PC-3 (cell line): ENCODE measurements at regions not wholly inside any gene's neighbourhood (a gene's known extent, or its start where the extent isn't known, plus 50 kb on each side); places are given as distances from the start of the nearest gene placed in this dataset.
A peak's percentile ranks its signal among the peaks of the same experiment; 100 is the strongest.
"Not testable (repeated sequence)": the region's sequence is repeated elsewhere in the genome, so short reads cannot be mapped to it uniquely, and the experiment has no call there.

Experiments
- ATAC-seq: fragments of 200-7000 bp; cut with Tn5 transposase; 2 replicates; pipeline ENCODE4 v1.9.1; 2020; ENCODE audit warnings: mild to moderate bottlenecking, moderate library complexity
- BruUV-seq: library from RNA; stranded (reverse); fragments of 400-500 nt; replicated peaks from 2 replicates; lab custom pipeline; 2021; lab: Mats Ljungman, UMichigan
- CTCF ChIA-PET: fragments of 300-600 bp; sonication (Branson Sonifier 250); formaldehyde crosslinking; loops from one replicate; lab custom pipeline; 2022; ENCODE audit warnings: antibody characterized with exemption; lab: Charles Lee
- POLR2A ChIA-PET: fragments of 300-600 bp; sonication (Branson Sonifier 250); formaldehyde crosslinking; loops from one replicate; lab custom pipeline; 2022; ENCODE audit warnings: antibody characterized with exemption; ENCODE audit not compliant: unreplicated experiment; lab: Charles Lee
- DNase-seq: peaks from one replicate; pipeline ENCODE4 v3.0.0-alpha.2; 2015
- H2AFZ ChIP-seq: fragments of 300-600 bp; sonication (generic); 2 replicates; pipeline ENCODE4 v1.6.0; 2016; ENCODE audit warnings: antibody characterized with exemption, low read length
- H3F3A ChIP-seq: fragments of 300-600 bp; sonication (generic); one replicate; pipeline ENCODE4 v1.6.0; 2017; ENCODE audit warnings: antibody characterized with exemption, low read length, control low read depth, mild to moderate bottlenecking; ENCODE audit not compliant: unreplicated experiment
- H3K27ac ChIP-seq: fragments of 300-600 bp; sonication (generic); 2 replicates; pipeline ENCODE4 v1.5.1; 2016; ENCODE audit warnings: mild to moderate bottlenecking, low read length
- H3K27me3 ChIP-seq: fragments of 300-600 bp; sonication (generic); 2 replicates; pipeline ENCODE4 v1.6.1; 2016; ENCODE audit warnings: low read length, mixed read lengths
- H3K36me3 ChIP-seq: fragments of 300-600 bp; sonication (generic); 2 replicates; pipeline ENCODE4 v1.6.1; 2016; ENCODE audit warnings: low read depth, mixed run types, low read length, mixed read lengths
- H3K4me1 ChIP-seq: fragments of 300-600 bp; sonication (generic); 2 replicates; pipeline ENCODE4 v1.5.1; 2016; ENCODE audit warnings: low read length; ENCODE audit not compliant: insufficient read depth
- H3K4me2 ChIP-seq: fragments of 300-600 bp; sonication (generic); 2 replicates; pipeline ENCODE4 v1.6.0; 2016; ENCODE audit warnings: low read length
- H3K4me3 ChIP-seq: fragments of 300-600 bp; sonication (generic); 2 replicates; pipeline ENCODE4 v1.5.1; 2016; ENCODE audit warnings: mild to moderate bottlenecking, low read length, mixed read lengths
- H3K79me2 ChIP-seq: fragments of 300-600 bp; sonication (generic); 2 replicates; pipeline ENCODE4 v1.6.1; 2017; ENCODE audit warnings: low read length, mixed read lengths
- H3K9ac ChIP-seq: fragments of 300-600 bp; sonication (generic); 2 replicates; pipeline ENCODE4 v1.6.0; 2016; ENCODE audit warnings: mild to moderate bottlenecking, low read length
- H3K9me2 ChIP-seq: fragments of 300-600 bp; sonication (generic); replicated peaks from 2 replicates; pipeline ENCODE4 v1.6.1; 2016; ENCODE audit warnings: mixed run types, low read length, mixed read lengths
- H3K9me3 ChIP-seq: fragments of 300-600 bp; sonication (generic); 2 replicates; pipeline ENCODE4 v1.6.1; 2016; ENCODE audit warnings: low read length, mixed read lengths
- H4K20me1 ChIP-seq: fragments of 300-600 bp; sonication (generic); 2 replicates; pipeline ENCODE4 v1.6.1; 2016; ENCODE audit warnings: low read length, mixed read lengths
- EZH2 ChIP-seq: fragments of 300-600 bp; sonication (generic); IDR thresholded peaks from one replicate; pipeline ENCODE4 v1.6.1; 2017; ENCODE audit warnings: antibody characterized with exemption, mild to moderate bottlenecking, low read length; ENCODE audit not compliant: unreplicated experiment
- EZH2phosphoT487 ChIP-seq: fragments of 300-600 bp; sonication (generic); IDR thresholded peaks from 2 replicates; pipeline ENCODE4 v1.6.1; 2018; ENCODE audit warnings: mild to moderate bottlenecking, antibody characterized with exemption, low read length, borderline replicate concordance
- intact Hi-C: fragments of 100-400 bp; cut with micrococcal nuclease; formaldehyde crosslinking; loops from 2 replicates; pipeline ENCODE4 v1.9.0; 2023
- TF ChIP-seq, protein P1 (sequence below): fragments of 300-600 bp; sonication (generic); conservative IDR thresholded peaks from 2 replicates; pipeline ENCODE4 v1.5.1; 2017; ENCODE audit warnings: antibody characterized with exemption, low read depth, mild to moderate bottlenecking, low read length

DNA sequence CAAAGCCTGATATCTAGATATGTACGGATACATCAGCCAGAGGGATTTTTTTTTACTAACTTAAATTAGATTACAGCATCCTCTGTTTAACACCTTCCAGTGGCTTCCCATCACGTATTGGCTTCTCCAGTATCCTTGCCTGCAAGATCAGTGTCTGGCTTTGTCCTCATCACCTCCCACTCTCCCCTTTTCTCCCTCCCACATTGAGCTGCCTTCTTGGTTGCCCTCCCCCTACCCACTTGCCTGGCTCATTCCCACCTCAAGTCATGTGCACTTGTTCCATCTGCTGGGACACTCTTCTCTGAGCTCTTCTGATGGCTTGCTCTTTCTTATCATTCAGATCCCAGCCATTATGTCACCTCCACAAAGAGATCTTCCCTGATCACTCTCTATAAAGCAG lies 75.9 kb upstream of the NALF2 start:
- no peaks in the 10 kb centered on the region for H3K9me3 ChIP-seq
- no peaks in the 10 kb centered on the region for H3K79me2 ChIP-seq
- no peak overlapping the region for H3K27ac ChIP-seq
- peaks cover 24% of the 10 kb centered on the region for H3K27me3 ChIP-seq
- intact Hi-C loops: loop anchor here (10.0 kb wide), 1 partner anchor 667 kb away; no protein-coding TSS in a partner anchor
- H3K4me1 ChIP-seq: no peaks in the 10 kb centered on the region
- H3K9me2 ChIP-seq: no peaks in the 10 kb centered on the region
- H3K4me2 ChIP-seq: no peak overlapping the region
- no peaks in the 10 kb centered on the region for H3F3A ChIP-seq
- no peak overlapping the region for H3K4me3 ChIP-seq
- H3K9ac ChIP-seq: no peak overlapping the region
- ChIA-PET POLR2A (no interaction called here), CTCF (no interaction called here)
- H3K36me3 ChIP-seq: no peaks in the 10 kb centered on the region
- no peak for ATAC-seq
- TF ChIP-seq, protein P1, sequence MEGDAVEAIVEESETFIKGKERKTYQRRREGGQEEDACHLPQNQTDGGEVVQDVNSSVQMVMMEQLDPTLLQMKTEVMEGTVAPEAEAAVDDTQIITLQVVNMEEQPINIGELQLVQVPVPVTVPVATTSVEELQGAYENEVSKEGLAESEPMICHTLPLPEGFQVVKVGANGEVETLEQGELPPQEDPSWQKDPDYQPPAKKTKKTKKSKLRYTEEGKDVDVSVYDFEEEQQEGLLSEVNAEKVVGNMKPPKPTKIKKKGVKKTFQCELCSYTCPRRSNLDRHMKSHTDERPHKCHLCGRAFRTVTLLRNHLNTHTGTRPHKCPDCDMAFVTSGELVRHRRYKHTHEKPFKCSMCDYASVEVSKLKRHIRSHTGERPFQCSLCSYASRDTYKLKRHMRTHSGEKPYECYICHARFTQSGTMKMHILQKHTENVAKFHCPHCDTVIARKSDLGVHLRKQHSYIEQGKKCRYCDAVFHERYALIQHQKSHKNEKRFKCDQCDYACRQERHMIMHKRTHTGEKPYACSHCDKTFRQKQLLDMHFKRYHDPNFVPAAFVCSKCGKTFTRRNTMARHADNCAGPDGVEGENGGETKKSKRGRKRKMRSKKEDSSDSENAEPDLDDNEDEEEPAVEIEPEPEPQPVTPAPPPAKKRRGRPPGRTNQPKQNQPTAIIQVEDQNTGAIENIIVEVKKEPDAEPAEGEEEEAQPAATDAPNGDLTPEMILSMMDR: no peak
- TF ChIP-seq EZH2: no peak
- TF ChIP-seq EZH2phosphoT487: no peak
- no peak overlapping the region for H2AFZ ChIP-seq
- no peaks in the 10 kb centered on the region for H4K20me1 ChIP-seq
- DNase-seq: no peak
- BruUV-seq: no TSS peak

DNA sequence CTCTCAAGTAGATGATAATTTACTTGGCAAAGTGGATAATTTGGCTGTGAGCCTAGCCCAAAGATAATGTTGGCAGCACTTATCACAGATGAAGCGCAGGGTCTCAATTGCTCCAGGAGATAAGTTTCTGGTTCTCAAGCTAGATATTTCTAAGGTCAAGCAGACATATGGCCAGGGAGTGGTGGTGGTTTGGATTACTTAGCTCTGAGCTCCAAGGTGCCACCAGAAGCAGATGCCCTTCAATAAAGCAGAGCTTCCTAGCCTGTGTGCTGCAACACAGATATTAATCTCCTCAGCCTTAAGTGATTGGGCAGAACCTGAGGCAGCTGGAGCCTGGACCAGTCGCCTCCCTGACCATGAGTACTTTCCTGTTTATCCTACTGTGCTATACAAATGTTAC lies 79.2 kb upstream of the NALF2 start:
- CTCF ChIA-PET: no interaction called here
- DNase-seq (no peak), ATAC-seq (no peak)
- Histone ChIP-seq H3K36me3 (no peaks in the 10 kb centered on the region), H3K27me3 (peaks cover 18% of the 10 kb centered on the region), H3F3A (no peaks in the 10 kb centered on the region), H3K4me1 (no peaks in the 10 kb centered on the region), H3K79me2 (no peaks in the 10 kb centered on the region), H3K4me3 (no peak overlapping the region), H3K9me2 (no peaks in the 10 kb centered on the region), H2AFZ (no peak overlapping the region), H3K27ac (no peak overlapping the region), H3K4me2 (no peak overlapping the region), H4K20me1 (no peaks in the 10 kb centered on the region), H3K9me3 (no peaks in the 10 kb centered on the region), H3K9ac (no peak overlapping the region)
- BruUV-seq: no TSS peak
- TF ChIP-seq EZH2phosphoT487: no peak
- no peak for TF ChIP-seq EZH2
- TF ChIP-seq, protein P1: no peak
- POLR2A ChIA-PET: no interaction called here
- intact Hi-C loops: loop anchor here (10.0 kb wide), 1 partner anchor 670 kb away; no protein-coding TSS in a partner anchor

DNA sequence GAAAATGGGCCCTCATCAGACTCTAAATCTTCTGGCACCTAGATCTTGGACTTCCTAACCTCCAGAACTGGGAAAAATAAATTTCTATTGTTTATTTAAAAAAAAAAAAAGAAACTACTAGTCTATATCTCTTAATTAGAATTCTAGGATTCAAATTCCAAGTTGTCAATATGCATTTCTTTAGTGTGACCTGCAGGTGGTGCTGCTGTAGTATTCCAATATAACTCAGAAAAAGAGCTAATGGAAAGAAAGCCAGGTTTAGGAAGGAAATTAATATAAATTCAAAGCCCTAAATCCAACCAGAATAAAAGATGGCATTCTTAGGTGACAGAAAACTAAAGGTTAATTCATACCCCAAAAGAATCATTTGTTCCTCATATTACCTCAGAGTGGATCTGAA lies 80.0 kb upstream of the NALF2 start:
- H4K20me1 ChIP-seq: no peaks in the 10 kb centered on the region
- no peak overlapping the region for H3K9ac ChIP-seq
- no peaks in the 10 kb centered on the region for H3K9me2 ChIP-seq
- ATAC-seq (no peak), DNase-seq (peak; percentile 22)
- H3K79me2 ChIP-seq: no peaks in the 10 kb centered on the region
- no peak overlapping the region for H3K4me3 ChIP-seq
- POLR2A ChIA-PET: interaction anchor here (0.8 kb wide), 1 partner anchor 610 kb away, joined by 4 read pairs; no protein-coding TSS in a partner anchor
- CTCF ChIA-PET: interaction anchor here (0.7 kb wide), 1 partner anchor 708 kb away, joined by 5 read pairs; no protein-coding TSS in a partner anchor
- H3K36me3 ChIP-seq: no peaks in the 10 kb centered on the region
- TF ChIP-seq EZH2phosphoT487 (no peak), EZH2 (no peak)
- TF ChIP-seq, protein P1: peak; percentile 42
- peaks cover 13% of the 10 kb centered on the region; the same call in 1 of the 2 replicates for H3K27me3 ChIP-seq
- H3K4me1 ChIP-seq: no peaks in the 10 kb centered on the region
- no peak overlapping the region for H3K27ac ChIP-seq
- no peaks in the 10 kb centered on the region for H3F3A ChIP-seq
- H3K9me3 ChIP-seq: no peaks in the 10 kb centered on the region
- intact Hi-C loops: loop anchor here (10.0 kb wide), 1 partner anchor 671 kb away; no protein-coding TSS in a partner anchor
- BruUV-seq: no TSS peak
- H2AFZ ChIP-seq: no peak overlapping the region
- no peak overlapping the region for H3K4me2 ChIP-seq

DNA sequence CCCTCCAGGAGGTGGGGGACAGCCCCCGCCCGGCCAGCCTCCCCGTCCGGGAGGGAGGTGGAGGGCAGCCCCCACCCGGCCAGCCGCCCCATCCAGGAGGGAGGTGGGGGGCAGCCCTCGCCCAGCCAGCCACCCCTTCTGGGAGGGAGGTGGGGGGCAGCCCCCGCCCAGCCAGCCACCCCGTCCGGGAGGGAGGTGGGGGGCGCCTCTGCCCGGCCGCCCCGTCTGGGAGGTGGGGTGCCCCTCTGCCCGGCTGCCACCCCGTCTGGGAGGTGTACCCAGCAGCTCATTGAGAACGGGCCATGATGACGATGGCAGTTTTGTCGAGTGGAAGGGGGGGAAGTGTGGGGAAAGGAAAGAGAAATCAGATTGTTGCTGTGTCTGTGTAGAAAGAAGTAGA lies 81.9 kb upstream of the NALF2 start:
- H3K9me2 ChIP-seq, ATAC-seq, H2AFZ ChIP-seq, CTCF ChIA-PET, H3K36me3 ChIP-seq, H3K9me3 ChIP-seq, H3K4me1 ChIP-seq, H3K79me2 ChIP-seq, H3F3A ChIP-seq, H3K27ac ChIP-seq, H4K20me1 ChIP-seq, POLR2A ChIA-PET, BruUV-seq, H3K4me3 ChIP-seq, H3K4me2 ChIP-seq, DNase-seq, H3K27me3 ChIP-seq, H3K9ac ChIP-seq: not testable (repeated sequence)
- intact Hi-C loops: loop anchor here (10.0 kb wide), 1 partner anchor 673 kb away; no protein-coding TSS in a partner anchor
